WTC11 (cell line): ENCODE measurements at regions not wholly inside any gene's neighbourhood (a gene's known extent, or its start where the extent isn't known, plus 50 kb on each side); places are given as distances from the start of the nearest gene placed in this dataset.

Experiments
- ATAC-seq: fragments of 200-7000 bp; cut with Tn5 transposase; 2 replicates; pipeline ENCODE4 v1.10.0; 2021; ENCODE audit warnings: mild to moderate bottlenecking, moderate library complexity
- CTCF ChIA-PET: fragments of 300-600 bp; sonication (Branson Sonifier 250); formaldehyde crosslinking; loops from one replicate; lab custom pipeline; 2021; ENCODE audit warnings: antibody characterized with exemption; lab: Charles Lee
- POLR2A ChIA-PET: fragments of 350-600 bp; sonication (Branson Sonifier 250); formaldehyde crosslinking; loops from one replicate; lab custom pipeline; 2021; ENCODE audit warnings: antibody characterized with exemption; lab: Charles Lee
- DNase-seq: peaks from one replicate; pipeline ENCODE4 v3.0.0; 2021; ENCODE audit warnings: low spot score
- H3K27ac Mint-ChIP-seq: 2 replicates; pipeline ENCODE4 v1.8.0; 2021; ENCODE audit warnings: mixed read lengths
- H3K27me3 Mint-ChIP-seq: 2 replicates; pipeline ENCODE4 v1.8.0; 2021; ENCODE audit warnings: low read depth, mild to moderate bottlenecking, moderate library complexity, mixed read lengths
- H3K36me3 Mint-ChIP-seq: 2 replicates; pipeline ENCODE4 v1.8.0; 2021; ENCODE audit warnings: mixed read lengths
- H3K4me1 Mint-ChIP-seq: 2 replicates; pipeline ENCODE4 v1.8.0; 2022; ENCODE audit warnings: mixed read lengths
- H3K4me3 Mint-ChIP-seq: 2 replicates; pipeline ENCODE4 v1.8.0; 2021; ENCODE audit warnings: mild to moderate bottlenecking, moderate library complexity, mixed read lengths
- H3K9me3 Mint-ChIP-seq: 2 replicates; pipeline ENCODE4 v1.8.0; 2021; ENCODE audit warnings: mixed read lengths
- ATF1 ChIP-seq: sonication (generic); formaldehyde crosslinking; IDR thresholded peaks from 2 replicates; pipeline ENCODE4 v1.8.1; 2023; ENCODE audit warnings: mild to moderate bottlenecking, moderate library complexity, missing genetic modification reagents
- CREM ChIP-seq: sonication (generic); formaldehyde crosslinking; IDR thresholded peaks from 2 replicates; pipeline ENCODE4 v1.8.1; 2022; ENCODE audit warnings: mild to moderate bottlenecking, missing genetic modification reagents, moderate library complexity
- E2F5 ChIP-seq: sonication (generic); formaldehyde crosslinking; IDR thresholded peaks from 2 replicates; pipeline ENCODE4 v1.8.1; 2022; ENCODE audit warnings: mild to moderate bottlenecking, moderate library complexity, missing genetic modification reagents
- GRHL2 ChIP-seq: fragments of 250-450 bp; sonication (Bioruptor Pico); IDR thresholded peaks from 2 replicates; pipeline ENCODE4 v1.8.0; 2022; ENCODE audit warnings: mild to moderate bottlenecking, moderate library complexity; ENCODE audit not compliant: insufficient replicate concordance, severe bottlenecking
- MAX ChIP-seq: sonication (generic); formaldehyde crosslinking; IDR thresholded peaks from 2 replicates; pipeline ENCODE4 v1.8.0; 2022; ENCODE audit warnings: mild to moderate bottlenecking, missing genetic modification reagents
- MYBL2 ChIP-seq: sonication (generic); formaldehyde crosslinking; IDR thresholded peaks from 2 replicates; pipeline ENCODE4 v1.8.1; 2023; ENCODE audit warnings: mild to moderate bottlenecking, moderate library complexity, missing genetic modification reagents
- PRDM15 ChIP-seq: sonication (generic); formaldehyde crosslinking; IDR thresholded peaks from 2 replicates; pipeline ENCODE4 v1.8.0; 2022; ENCODE audit warnings: missing genetic modification reagents
- RORB ChIP-seq: fragments of 250-450 bp; sonication (Bioruptor Pico); IDR thresholded peaks from 2 replicates; pipeline ENCODE4 v1.9.0; 2021; ENCODE audit warnings: mild to moderate bottlenecking
- SMAD4 ChIP-seq: sonication (generic); formaldehyde crosslinking; IDR thresholded peaks from 2 replicates; pipeline ENCODE4 v1.8.0; 2022; ENCODE audit warnings: mild to moderate bottlenecking, missing genetic modification reagents
- TP53 ChIP-seq: sonication (generic); formaldehyde crosslinking; IDR thresholded peaks from 2 replicates; pipeline ENCODE4 v1.8.1; 2023; ENCODE audit warnings: mild to moderate bottlenecking, missing genetic modification reagents
- USF1 ChIP-seq: sonication (generic); formaldehyde crosslinking; IDR thresholded peaks from 2 replicates; pipeline ENCODE4 v1.8.0; 2022; ENCODE audit warnings: mild to moderate bottlenecking, missing genetic modification reagents
- ZBTB21 ChIP-seq: sonication (generic); formaldehyde crosslinking; IDR thresholded peaks from 2 replicates; pipeline ENCODE4 v1.8.1; 2023; ENCODE audit warnings: mild to moderate bottlenecking, missing genetic modification reagents, borderline replicate concordance
- ZMAT4 ChIP-seq: fragments of 250-450 bp; sonication (Bioruptor Pico); IDR thresholded peaks from 2 replicates; pipeline ENCODE4 v1.9.0; 2021; ENCODE audit warnings: mild to moderate bottlenecking
- ZNF138 ChIP-seq: sonication (generic); formaldehyde crosslinking; conservative IDR thresholded peaks from 2 replicates; pipeline ENCODE4 v1.8.1; 2022; ENCODE audit warnings: mild to moderate bottlenecking, moderate library complexity, missing genetic modification reagents
- ZNF512 ChIP-seq: sonication (generic); formaldehyde crosslinking; IDR thresholded peaks from 2 replicates; pipeline ENCODE4 v1.8.1; 2022; ENCODE audit warnings: missing genetic modification reagents, borderline replicate concordance

GRCh38 chr3:72485641-72486040 is 362.6 kb downstream of the SHQ1 start (continued):
- no peak for TF ChIP-seq PRDM15 (CRISPR knock-in tag)
- no peak for TF ChIP-seq MYBL2 (CRISPR knock-in tag)
- no peak for TF ChIP-seq GRHL2 (CRISPR knock-in tag)
- no peak for TF ChIP-seq ZBTB21 (CRISPR knock-in tag)

- CTCF ChIA-PET = no interaction called here
- H3K27me3 Mint-ChIP-seq = peaks cover 8% of the 10 kb centered on the region
- POLR2A ChIA-PET = interaction anchor here (0.7 kb wide), 1 partner anchor 43 kb away, joined by 3 read pairs; no protein-coding TSS in a partner anchor
- H3K4me1 Mint-ChIP-seq = peaks cover 27% of the 10 kb centered on the region
- H3K9me3 Mint-ChIP-seq = peaks cover 10% of the 10 kb centered on the region; the same call in 1 of the 2 replicates
- no peak for DNase-seq
- ATAC-seq = no peak
- H3K4me3 Mint-ChIP-seq = no peak overlapping the region
- H3K36me3 Mint-ChIP-seq = no peaks in the 10 kb centered on the region
- no peak overlapping the region for H3K27ac Mint-ChIP-seq
- no peak for TF ChIP-seq TP53 (CRISPR knock-in tag)
- TF ChIP-seq E2F5 (CRISPR knock-in tag) = no peak
- no peak for TF ChIP-seq CREM (CRISPR knock-in tag)
- TF ChIP-seq SMAD4 (CRISPR knock-in tag) = no peak
- TF ChIP-seq ZBTB21 (CRISPR knock-in tag) = no peak
- no peak for TF ChIP-seq ZNF138 (CRISPR knock-in tag)
- no peak for TF ChIP-seq GRHL2 (CRISPR knock-in tag)
- TF ChIP-seq ATF1 = no peak
- TF ChIP-seq MAX = no peak
- TF ChIP-seq USF1 (CRISPR knock-in tag) = no peak
- TF ChIP-seq ZMAT4 (CRISPR knock-in tag) = no peak
- no peak for TF ChIP-seq ZNF512 (CRISPR knock-in tag)
- no peak for TF ChIP-seq RORB (CRISPR knock-in tag)
Measured at GRCh38 chr3:72483554-72484104, 364.6 kb downstream of the SHQ1 start.
